MM.1S (cell line): ENCODE measurements at regions not wholly inside any gene's neighbourhood (a gene's known extent, or its start where the extent isn't known, plus 50 kb on each side); places are given as distances from the start of the nearest gene placed in this dataset.
A peak's percentile ranks its signal among the peaks of the same experiment; 100 is the strongest.

Experiments used
- EZH2 ChIP-seq: fragments of 300-600 bp; sonication (generic); optimal IDR thresholded peaks from 2 replicates; pipeline ENCODE3; 2017; ENCODE audit warnings: low read depth, mild to moderate bottlenecking, antibody characterized with exemption, low read length, mixed read lengths
- EZH2phosphoT487 ChIP-seq: fragments of 300-600 bp; sonication (generic); IDR thresholded peaks from 2 replicates; pipeline ENCODE4 v1.6.1; 2018; ENCODE audit warnings: antibody characterized with exemption, low read length
- TF ChIP-seq, protein P1 (sequence below): fragments of 300-600 bp; sonication (generic); IDR thresholded peaks from 2 replicates; pipeline ENCODE4 v1.5.1; 2016; ENCODE audit warnings: antibody characterized with exemption, low read length, mixed read lengths

DNA sequence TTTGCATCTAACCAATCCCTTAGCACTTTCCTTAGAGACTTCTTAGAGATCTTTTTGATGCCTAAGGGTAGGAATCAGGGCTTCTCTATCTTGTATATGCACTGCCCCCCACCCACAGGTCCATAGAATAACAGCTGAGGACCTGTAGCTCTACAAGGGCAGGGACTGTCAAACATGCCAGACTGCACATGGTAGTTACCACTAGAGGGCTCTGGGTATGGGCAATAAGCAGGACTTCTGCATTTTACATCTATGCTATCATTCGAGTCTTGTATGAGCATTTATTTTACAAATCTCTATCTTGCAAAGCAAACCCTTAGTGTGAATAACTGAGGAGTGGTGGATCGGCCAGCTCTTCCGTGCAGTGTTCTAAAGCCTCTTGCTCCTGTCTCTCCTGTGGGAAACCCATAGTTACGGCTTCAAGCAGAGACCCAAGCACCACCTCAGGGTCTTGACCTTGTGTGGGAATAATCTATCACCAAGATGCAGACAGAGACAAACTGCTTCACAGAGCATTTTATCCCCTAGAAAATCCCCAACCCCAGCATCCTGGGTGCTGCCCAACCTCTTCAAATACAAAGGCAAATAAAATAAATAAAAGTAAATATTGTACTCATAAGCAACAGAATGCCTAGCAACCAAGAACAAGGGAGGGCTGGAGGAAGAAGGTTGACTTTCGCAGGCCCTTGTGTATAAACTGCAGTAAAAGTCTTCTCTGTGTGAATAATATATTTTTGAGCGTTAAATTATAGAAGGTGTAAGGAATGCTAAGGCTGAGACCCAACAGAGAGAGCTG is 219.3 kb downstream of the WDR11 start:
- TF ChIP-seq, protein P1, sequence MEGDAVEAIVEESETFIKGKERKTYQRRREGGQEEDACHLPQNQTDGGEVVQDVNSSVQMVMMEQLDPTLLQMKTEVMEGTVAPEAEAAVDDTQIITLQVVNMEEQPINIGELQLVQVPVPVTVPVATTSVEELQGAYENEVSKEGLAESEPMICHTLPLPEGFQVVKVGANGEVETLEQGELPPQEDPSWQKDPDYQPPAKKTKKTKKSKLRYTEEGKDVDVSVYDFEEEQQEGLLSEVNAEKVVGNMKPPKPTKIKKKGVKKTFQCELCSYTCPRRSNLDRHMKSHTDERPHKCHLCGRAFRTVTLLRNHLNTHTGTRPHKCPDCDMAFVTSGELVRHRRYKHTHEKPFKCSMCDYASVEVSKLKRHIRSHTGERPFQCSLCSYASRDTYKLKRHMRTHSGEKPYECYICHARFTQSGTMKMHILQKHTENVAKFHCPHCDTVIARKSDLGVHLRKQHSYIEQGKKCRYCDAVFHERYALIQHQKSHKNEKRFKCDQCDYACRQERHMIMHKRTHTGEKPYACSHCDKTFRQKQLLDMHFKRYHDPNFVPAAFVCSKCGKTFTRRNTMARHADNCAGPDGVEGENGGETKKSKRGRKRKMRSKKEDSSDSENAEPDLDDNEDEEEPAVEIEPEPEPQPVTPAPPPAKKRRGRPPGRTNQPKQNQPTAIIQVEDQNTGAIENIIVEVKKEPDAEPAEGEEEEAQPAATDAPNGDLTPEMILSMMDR, result peak; percentile 27
- TF ChIP-seq EZH2 (no peak), EZH2phosphoT487 (no peak)
